DND-41 (cell line): ENCODE measurements at regions not wholly inside any gene's neighbourhood (a gene's known extent, or its start where the extent isn't known, plus 50 kb on each side); places are given as distances from the start of the nearest gene placed in this dataset.

Source experiments
- ATAC-seq: fragments of 200-7000 bp; cut with Tn5 transposase; 3 replicates; pipeline ENCODE4 v1.9.1; 2021; ENCODE audit warnings: low read depth; ENCODE audit not compliant: insufficient read depth
- DNase-seq: peaks from one replicate; pipeline ENCODE4 v3.0.0-alpha.2; 2020
- H2AFZ ChIP-seq: 2 replicates; pipeline ENCODE4 v1.6.0; 2012; ENCODE audit warnings: low read depth, low read length
- H3K27ac ChIP-seq: 2 replicates; pipeline ENCODE4 v1.5.1; 2012; ENCODE audit warnings: low read length, inconsistent platforms
- H3K27me3 ChIP-seq: fragments of 200-600 bp; sonication (generic); 2 replicates; pipeline ENCODE4 v1.6.0; 2012; ENCODE audit warnings: low read length, mild to moderate bottlenecking, inconsistent platforms; ENCODE audit not compliant: insufficient read depth, poor library complexity
- H3K36me3 ChIP-seq: 2 replicates; pipeline ENCODE4 v1.5.1; 2012; ENCODE audit warnings: low read length, inconsistent platforms; ENCODE audit not compliant: insufficient read depth
- H3K4me1 ChIP-seq: 2 replicates; pipeline ENCODE4 v1.5.1; 2012; ENCODE audit warnings: mild to moderate bottlenecking, low read length; ENCODE audit not compliant: insufficient read depth
- H3K4me2 ChIP-seq: 2 replicates; pipeline ENCODE4 v1.6.0; 2012; ENCODE audit warnings: mild to moderate bottlenecking, moderate library complexity, low read length, inconsistent platforms; ENCODE audit not compliant: insufficient read depth
- H3K4me3 ChIP-seq, 2 experiments: fragments of 200-600 bp in 1 of 2; shearing (Covaris generic) in 1 of 2; 2 replicates each; pipeline ENCODE4 v1.5.1; 2012 to 2016; ENCODE audit warnings: inconsistent platforms in 2 of 2, low read length in 2 of 2, mild to moderate bottlenecking in 2 of 2, low read depth in 1 of 2, moderate library complexity in 1 of 2
- H3K79me2 ChIP-seq: 2 replicates; pipeline ENCODE4 v1.6.0; 2012; ENCODE audit warnings: low read length, inconsistent platforms; ENCODE audit not compliant: insufficient read depth
- H3K9ac ChIP-seq: 2 replicates; pipeline ENCODE4 v1.6.0; 2012; ENCODE audit warnings: low read depth, mild to moderate bottlenecking, inconsistent platforms, low read length, moderate library complexity
- H3K9me3 ChIP-seq: 2 replicates; pipeline ENCODE4 v1.5.1; 2012; ENCODE audit warnings: low read length, moderate library complexity, mild to moderate bottlenecking, inconsistent platforms; ENCODE audit not compliant: insufficient read depth, severe bottlenecking
- H4K20me1 ChIP-seq: 2 replicates; pipeline ENCODE4 v1.6.0; 2012; ENCODE audit warnings: low read length; ENCODE audit not compliant: insufficient read depth
- CTCF ChIP-seq: IDR thresholded peaks from 2 replicates; pipeline ENCODE4 v1.5.1; 2012; ENCODE audit warnings: borderline replicate concordance, low read length, moderate library complexity, mild to moderate bottlenecking; ENCODE audit not compliant: poor library complexity, severe bottlenecking; ENCODE audit errors: extremely low read depth
- EZH2 ChIP-seq: IDR thresholded peaks from 3 replicates; pipeline ENCODE4 v1.6.1; 2012; ENCODE audit warnings: borderline replicate concordance, low read depth, mild to moderate bottlenecking, moderate library complexity, low read length, inconsistent platforms; ENCODE audit not compliant: severe bottlenecking

GRCh38 chr16:75854152-75854551 is 127.9 kb upstream of the CPHXL start:
- Histone ChIP-seq H3K27me3 (peaks cover 6% of the 10 kb centered on the region), H3K36me3 (no peaks in the 10 kb centered on the region), H3K4me2 (no peak overlapping the region)

GRCh38 chr16:75860326-75861053 is 134.2 kb upstream of the CPHXL start:
- Histone ChIP-seq H3K4me3 (no peak overlapping the region), H3K27me3 (peaks cover 8% of the 10 kb centered on the region), H3K9me3 (no peaks in the 10 kb centered on the region), H3K27ac (no peak overlapping the region), H3K9ac (no peak overlapping the region), H3K79me2 (no peaks in the 10 kb centered on the region), H3K4me2 (no peak overlapping the region), H3K4me1 (no peaks in the 10 kb centered on the region), H2AFZ (no peak overlapping the region), H3K36me3 (no peaks in the 10 kb centered on the region), H4K20me1 (no peaks in the 10 kb centered on the region)
- ATAC-seq, result no peak
- DNase-seq, result no peak
- no peak for TF ChIP-seq CTCF
- TF ChIP-seq EZH2, result no peak

More at GRCh38 chr16:75854152-75854551, 127.9 kb upstream of the CPHXL start:
- Histone ChIP-seq H3K4me1 (no peaks in the 10 kb centered on the region), H3K9ac (no peak overlapping the region), H3K27ac (no peak overlapping the region), H4K20me1 (no peaks in the 10 kb centered on the region), H3K4me3 (no peak overlapping the region), H2AFZ (no peak overlapping the region), H3K79me2 (no peaks in the 10 kb centered on the region), H3K9me3 (no peaks in the 10 kb centered on the region)
- TF ChIP-seq CTCF (no peak), EZH2 (no peak)
- ATAC-seq (no peak), DNase-seq (no peak)

- H3K9ac ChIP-seq, result no peak overlapping the region
- peaks cover 8% of the 10 kb centered on the region for H3K27me3 ChIP-seq
- H3K79me2 ChIP-seq, result no peaks in the 10 kb centered on the region
- no peak overlapping the region for H3K4me2 ChIP-seq
- no peak overlapping the region for H2AFZ ChIP-seq
- TF ChIP-seq CTCF, result no peak
- TF ChIP-seq EZH2, result no peak
- H3K4me1 ChIP-seq, result no peaks in the 10 kb centered on the region
- DNase-seq (no peak), ATAC-seq (no peak)
- H3K4me3 ChIP-seq, result no peak overlapping the region
- H3K27ac ChIP-seq, result no peak overlapping the region
- no peaks in the 10 kb centered on the region for H4K20me1 ChIP-seq
- no peaks in the 10 kb centered on the region for H3K9me3 ChIP-seq
- no peaks in the 10 kb centered on the region for H3K36me3 ChIP-seq
Observed at GRCh38 chr16:75861311-75862097, 135.2 kb upstream of the CPHXL start.
